GM23338 (cell line): ENCODE measurements at regions not wholly inside any gene's neighbourhood (a gene's known extent, or its start where the extent isn't known, plus 50 kb on each side); places are given as distances from the start of the nearest gene placed in this dataset.

ENCODE experiments used
- ATAC-seq: fragments of 200-7000 bp; cut with Tn5 transposase; 3 replicates; pipeline ENCODE4 v1.9.1; 2020
- DNase-seq: peaks from one replicate; pipeline ENCODE4 v3.0.0-alpha.2; 2015; ENCODE audit warnings: low spot score
- H2AFZ ChIP-seq: fragments of 200-600 bp; sonication (generic); 2 replicates; pipeline ENCODE4 v1.8.0; 2016; ENCODE audit warnings: antibody characterized with exemption, mild to moderate bottlenecking, moderate library complexity
- H3F3A ChIP-seq: fragments of 200-600 bp; sonication (generic); replicated peaks from 2 replicates; pipeline ENCODE4 v1.8.0; 2017; ENCODE audit warnings: antibody characterized with exemption, mixed run types, low read depth
- H3K27ac ChIP-seq: fragments of 200-600 bp; sonication (generic); 2 replicates; pipeline ENCODE4 v1.6.1; 2016; ENCODE audit warnings: low read depth
- H3K27me3 ChIP-seq: fragments of 200-600 bp; sonication (generic); 2 replicates; pipeline ENCODE4 v1.8.0; 2016; ENCODE audit warnings: mild to moderate bottlenecking, mixed run types, moderate library complexity; ENCODE audit not compliant: insufficient read depth
- H3K36me3 ChIP-seq: fragments of 200-600 bp; sonication (generic); 2 replicates; pipeline ENCODE4 v1.8.0; 2016; ENCODE audit warnings: mild to moderate bottlenecking; ENCODE audit not compliant: insufficient read depth
- H3K4me1 ChIP-seq: fragments of 200-600 bp; sonication (generic); 2 replicates; pipeline ENCODE4 v1.8.0; 2016; ENCODE audit warnings: mild to moderate bottlenecking, moderate library complexity; ENCODE audit not compliant: insufficient read depth
- H3K4me2 ChIP-seq: fragments of 200-600 bp; sonication (generic); 2 replicates; pipeline ENCODE4 v1.7.1; 2017; ENCODE audit warnings: mixed run types
- H3K4me3 ChIP-seq: fragments of 200-600 bp; sonication (generic); 2 replicates; pipeline ENCODE4 v1.6.1; 2016; ENCODE audit warnings: mixed run types
- H3K79me2 ChIP-seq: fragments of 200-600 bp; sonication (generic); replicated peaks from 2 replicates; pipeline ENCODE4 v1.8.0; 2017; ENCODE audit warnings: mild to moderate bottlenecking; ENCODE audit not compliant: insufficient read depth
- H3K9me2 ChIP-seq: fragments of 200-600 bp; sonication (generic); 2 replicates; pipeline ENCODE4 v1.8.0; 2017; ENCODE audit not compliant: insufficient read depth
- H4K20me1 ChIP-seq: fragments of 200-600 bp; sonication (generic); replicated peaks from 2 replicates; pipeline ENCODE4 v1.8.0; 2017; ENCODE audit warnings: mild to moderate bottlenecking; ENCODE audit not compliant: insufficient read depth
- H3K27ac Mint-ChIP-seq: 2 replicates; pipeline ENCODE4 v1.8.0; 2020; ENCODE audit warnings: inconsistent platforms, mild to moderate bottlenecking, moderate library complexity, mixed read lengths
- H3K27me3 Mint-ChIP-seq: 3 replicates; pipeline ENCODE4 v1.8.0; 2022; ENCODE audit warnings: low read depth, mild to moderate bottlenecking, moderate library complexity, mixed read lengths, inconsistent platforms; ENCODE audit not compliant: insufficient read depth, poor library complexity
- H3K36me3 Mint-ChIP-seq: 3 replicates; pipeline ENCODE4 v1.8.0; 2021; ENCODE audit warnings: low read depth, mild to moderate bottlenecking, inconsistent platforms, moderate library complexity, mixed read lengths
- H3K4me1 Mint-ChIP-seq: 3 replicates; pipeline ENCODE4 v1.8.0; 2020; ENCODE audit warnings: mild to moderate bottlenecking, inconsistent platforms, mixed read lengths
- H3K4me3 Mint-ChIP-seq: 3 replicates; pipeline ENCODE4 v1.8.0; 2021; ENCODE audit warnings: moderate library complexity, mild to moderate bottlenecking, inconsistent platforms, mixed read lengths
- H3K9me3 Mint-ChIP-seq: 3 replicates; pipeline ENCODE4 v1.8.0; 2020; ENCODE audit warnings: moderate library complexity, mild to moderate bottlenecking, inconsistent platforms, mixed read lengths
- CTCF ChIP-seq, 2 experiments: fragments of 200-600 bp in 1 of 2; sonication (generic) in 1 of 2; conservative IDR thresholded peaks; 2 replicates each; pipeline versions ENCODE4 v1.5.1 to v1.6.1; 2016 to 2017; ENCODE audit warnings: antibody characterized with exemption in 2 of 2, low read depth in 2 of 2, mild to moderate bottlenecking in 2 of 2, moderate library complexity in 1 of 2
- EZH2phosphoT487 ChIP-seq: fragments of 200-600 bp; sonication (generic); IDR thresholded peaks from one replicate; pipeline ENCODE4 v1.8.1; 2018; ENCODE audit warnings: antibody characterized with exemption; ENCODE audit not compliant: unreplicated experiment
- NANOG ChIP-seq: IDR thresholded peaks from 2 replicates; pipeline ENCODE4 v1.6.1; 2016; ENCODE audit warnings: antibody characterized with exemption, borderline replicate concordance
- POLR2AphosphoS5 ChIP-seq: IDR thresholded peaks from 2 replicates; pipeline ENCODE4 v1.6.1; 2016; ENCODE audit warnings: antibody characterized with exemption, low read depth
- ZNF114 ChIP-seq: fragments of 250-450 bp; sonication (Bioruptor Pico); IDR thresholded peaks from 2 replicates; pipeline ENCODE4 v1.5.0; 2020; ENCODE audit warnings: mild to moderate bottlenecking, moderate library complexity
- ZNF462 ChIP-seq: fragments of 250-450 bp; sonication (Bioruptor Pico); IDR thresholded peaks from 2 replicates; pipeline ENCODE4 v1.5.0; 2020; ENCODE audit warnings: mild to moderate bottlenecking, moderate library complexity
- TF ChIP-seq, protein P1 (sequence below): IDR thresholded peaks from one replicate; pipeline ENCODE4 v1.6.1; 2018; ENCODE audit warnings: antibody characterized with exemption; ENCODE audit not compliant: unreplicated experiment
- TF ChIP-seq, protein P2 (sequence below): IDR thresholded peaks from 2 replicates; pipeline ENCODE4 v1.6.1; 2016; ENCODE audit warnings: antibody characterized with exemption

- Mint-ChIP-seq H3K27ac (no peak overlapping the region), H3K36me3 (no peaks in the 10 kb centered on the region; the same call in 2 of the 3 replicates), H3K4me3 (no peak overlapping the region), H3K9me3 (no peaks in the 10 kb centered on the region), H3K4me1 (no peaks in the 10 kb centered on the region; the same call in 2 of the 3 replicates), H3K27me3 (peaks cover 4% of the 10 kb centered on the region)
- Histone ChIP-seq H3K79me2 (no peaks in the 10 kb centered on the region), H2AFZ (no peak overlapping the region), H3K4me1 (no peaks in the 10 kb centered on the region), H3F3A (no peaks in the 10 kb centered on the region), H3K9me2 (no peaks in the 10 kb centered on the region), H3K27me3 (no peaks in the 10 kb centered on the region), H4K20me1 (no peaks in the 10 kb centered on the region), H3K36me3 (no peaks in the 10 kb centered on the region), H3K4me2 (no peak overlapping the region), H3K4me3 (no peak overlapping the region), H3K27ac (no peak overlapping the region)
- DNase-seq (no peak), ATAC-seq (no peak)
- TF ChIP-seq NANOG (no peak), CTCF (conservative IDR thresholded peaks at IDR 0.05; ENCODE audit: low read depth in 2 of 2) (no peak), ZNF114 (CRISPR knock-in tag) (no peak), EZH2phosphoT487 (no peak)
- TF ChIP-seq, protein P1, sequence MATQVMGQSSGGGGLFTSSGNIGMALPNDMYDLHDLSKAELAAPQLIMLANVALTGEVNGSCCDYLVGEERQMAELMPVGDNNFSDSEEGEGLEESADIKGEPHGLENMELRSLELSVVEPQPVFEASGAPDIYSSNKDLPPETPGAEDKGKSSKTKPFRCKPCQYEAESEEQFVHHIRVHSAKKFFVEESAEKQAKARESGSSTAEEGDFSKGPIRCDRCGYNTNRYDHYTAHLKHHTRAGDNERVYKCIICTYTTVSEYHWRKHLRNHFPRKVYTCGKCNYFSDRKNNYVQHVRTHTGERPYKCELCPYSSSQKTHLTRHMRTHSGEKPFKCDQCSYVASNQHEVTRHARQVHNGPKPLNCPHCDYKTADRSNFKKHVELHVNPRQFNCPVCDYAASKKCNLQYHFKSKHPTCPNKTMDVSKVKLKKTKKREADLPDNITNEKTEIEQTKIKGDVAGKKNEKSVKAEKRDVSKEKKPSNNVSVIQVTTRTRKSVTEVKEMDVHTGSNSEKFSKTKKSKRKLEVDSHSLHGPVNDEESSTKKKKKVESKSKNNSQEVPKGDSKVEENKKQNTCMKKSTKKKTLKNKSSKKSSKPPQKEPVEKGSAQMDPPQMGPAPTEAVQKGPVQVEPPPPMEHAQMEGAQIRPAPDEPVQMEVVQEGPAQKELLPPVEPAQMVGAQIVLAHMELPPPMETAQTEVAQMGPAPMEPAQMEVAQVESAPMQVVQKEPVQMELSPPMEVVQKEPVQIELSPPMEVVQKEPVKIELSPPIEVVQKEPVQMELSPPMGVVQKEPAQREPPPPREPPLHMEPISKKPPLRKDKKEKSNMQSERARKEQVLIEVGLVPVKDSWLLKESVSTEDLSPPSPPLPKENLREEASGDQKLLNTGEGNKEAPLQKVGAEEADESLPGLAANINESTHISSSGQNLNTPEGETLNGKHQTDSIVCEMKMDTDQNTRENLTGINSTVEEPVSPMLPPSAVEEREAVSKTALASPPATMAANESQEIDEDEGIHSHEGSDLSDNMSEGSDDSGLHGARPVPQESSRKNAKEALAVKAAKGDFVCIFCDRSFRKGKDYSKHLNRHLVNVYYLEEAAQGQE = no peak
- TF ChIP-seq, protein P2, sequence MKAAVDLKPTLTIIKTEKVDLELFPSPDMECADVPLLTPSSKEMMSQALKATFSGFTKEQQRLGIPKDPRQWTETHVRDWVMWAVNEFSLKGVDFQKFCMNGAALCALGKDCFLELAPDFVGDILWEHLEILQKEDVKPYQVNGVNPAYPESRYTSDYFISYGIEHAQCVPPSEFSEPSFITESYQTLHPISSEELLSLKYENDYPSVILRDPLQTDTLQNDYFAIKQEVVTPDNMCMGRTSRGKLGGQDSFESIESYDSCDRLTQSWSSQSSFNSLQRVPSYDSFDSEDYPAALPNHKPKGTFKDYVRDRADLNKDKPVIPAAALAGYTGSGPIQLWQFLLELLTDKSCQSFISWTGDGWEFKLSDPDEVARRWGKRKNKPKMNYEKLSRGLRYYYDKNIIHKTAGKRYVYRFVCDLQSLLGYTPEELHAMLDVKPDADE = no peak
These were observed 418.0 kb upstream of the SULF2 start for GRCh38 chr20:48203252-48203651.

DNA sequence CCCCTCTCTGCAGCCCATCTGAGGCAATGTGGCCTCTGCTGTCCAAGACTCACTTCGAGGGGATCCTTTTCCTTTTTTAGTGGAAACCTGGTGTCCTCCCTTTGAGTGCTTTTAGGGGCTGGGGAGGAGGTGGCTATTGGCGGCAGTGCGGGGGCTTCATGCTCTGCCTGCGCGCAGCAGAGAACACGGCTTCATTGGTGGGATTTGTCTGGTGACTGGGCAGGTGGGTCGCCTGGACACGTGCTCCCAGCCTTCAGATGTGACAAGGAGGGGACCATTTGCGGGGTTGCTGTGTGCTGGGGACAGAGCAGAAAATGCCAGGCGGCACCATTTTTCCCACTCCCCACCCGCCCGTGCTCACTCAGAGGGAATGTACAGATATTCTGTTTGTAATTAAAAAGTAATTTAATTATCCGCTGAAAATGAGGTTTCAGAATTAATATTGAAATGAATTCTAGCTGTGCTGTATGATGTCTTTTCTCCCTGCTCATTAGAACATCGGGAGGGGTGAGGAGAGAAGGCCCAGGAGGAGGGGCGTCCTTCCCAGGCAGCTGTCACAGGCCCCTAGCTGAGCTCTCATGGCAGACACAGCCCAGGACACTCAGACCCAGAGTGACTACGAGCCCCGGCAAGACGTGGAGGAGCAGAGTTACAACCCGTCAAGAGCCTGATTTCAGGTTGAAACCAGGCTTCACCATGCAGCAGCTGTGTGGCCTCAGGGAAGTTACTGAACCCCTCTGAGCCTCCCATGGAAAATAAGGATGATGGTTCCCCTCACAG, 417.2 kb upstream of the SULF2 start:
- Mint-ChIP-seq H3K27ac (no peak overlapping the region), H3K9me3 (no peaks in the 10 kb centered on the region), H3K4me3 (no peak overlapping the region), H3K36me3 (no peaks in the 10 kb centered on the region; the same call in 2 of the 3 replicates), H3K4me1 (no peaks in the 10 kb centered on the region; the same call in 2 of the 3 replicates), H3K27me3 (peaks cover 3% of the 10 kb centered on the region)
- no peaks in the 10 kb centered on the region for H3F3A ChIP-seq
- H3K9me2 ChIP-seq = no peaks in the 10 kb centered on the region
- ATAC-seq (no peak), DNase-seq (no peak)
- no peaks in the 10 kb centered on the region for H4K20me1 ChIP-seq
- no peak overlapping the region for H3K27ac ChIP-seq
- H3K79me2 ChIP-seq = no peaks in the 10 kb centered on the region
- H3K4me1 ChIP-seq = no peaks in the 10 kb centered on the region
- no peak overlapping the region for H2AFZ ChIP-seq
- H3K36me3 ChIP-seq = no peaks in the 10 kb centered on the region
- H3K4me3 ChIP-seq = no peak overlapping the region
- no peaks in the 10 kb centered on the region for H3K27me3 ChIP-seq
- H3K4me2 ChIP-seq = no peak overlapping the region
- no peak for TF ChIP-seq ZNF462
- no peak for TF ChIP-seq POLR2AphosphoS5
